H1 (cell line): ENCODE measurements at regions not wholly inside any gene's neighbourhood (a gene's known extent, or its start where the extent isn't known, plus 50 kb on each side); places are given as distances from the start of the nearest gene placed in this dataset.

Experiments used
- MAFK ChIP-seq: IDR thresholded peaks from 2 replicates; pipeline ENCODE4 v1.6.1; 2012; ENCODE audit warnings: low read depth, mild to moderate bottlenecking, improper control_type of control experiment, low read length
- TF ChIP-seq, protein P1 (sequence below): fragments of 300-600 bp; sonication (generic); IDR thresholded peaks from 2 replicates; pipeline ENCODE4 v1.7.1; 2012; ENCODE audit warnings: low read length, moderate library complexity, mild to moderate bottlenecking, inconsistent platforms; ENCODE audit not compliant: insufficient replicate concordance

DNA sequence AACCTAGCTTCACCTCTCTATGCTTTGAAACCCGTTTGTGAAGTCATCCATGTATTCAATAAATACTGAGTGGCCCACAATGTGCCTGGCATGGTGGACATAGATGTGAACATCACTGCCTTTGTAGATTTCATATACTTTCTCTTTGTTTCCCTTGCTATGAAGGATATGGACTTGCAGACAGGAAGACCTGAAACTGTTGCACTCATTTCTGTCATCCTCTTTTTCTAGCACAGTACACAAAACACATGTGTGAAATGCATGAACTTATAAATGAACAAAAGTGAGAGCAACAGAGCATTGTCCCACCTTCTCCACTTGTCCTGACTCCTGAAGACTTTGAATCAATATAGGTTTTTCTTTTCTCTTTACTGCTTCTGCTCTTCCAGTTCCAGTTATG, 249.4 kb upstream of the LINC00305 start (continued):
- TF ChIP-seq, protein P1, sequence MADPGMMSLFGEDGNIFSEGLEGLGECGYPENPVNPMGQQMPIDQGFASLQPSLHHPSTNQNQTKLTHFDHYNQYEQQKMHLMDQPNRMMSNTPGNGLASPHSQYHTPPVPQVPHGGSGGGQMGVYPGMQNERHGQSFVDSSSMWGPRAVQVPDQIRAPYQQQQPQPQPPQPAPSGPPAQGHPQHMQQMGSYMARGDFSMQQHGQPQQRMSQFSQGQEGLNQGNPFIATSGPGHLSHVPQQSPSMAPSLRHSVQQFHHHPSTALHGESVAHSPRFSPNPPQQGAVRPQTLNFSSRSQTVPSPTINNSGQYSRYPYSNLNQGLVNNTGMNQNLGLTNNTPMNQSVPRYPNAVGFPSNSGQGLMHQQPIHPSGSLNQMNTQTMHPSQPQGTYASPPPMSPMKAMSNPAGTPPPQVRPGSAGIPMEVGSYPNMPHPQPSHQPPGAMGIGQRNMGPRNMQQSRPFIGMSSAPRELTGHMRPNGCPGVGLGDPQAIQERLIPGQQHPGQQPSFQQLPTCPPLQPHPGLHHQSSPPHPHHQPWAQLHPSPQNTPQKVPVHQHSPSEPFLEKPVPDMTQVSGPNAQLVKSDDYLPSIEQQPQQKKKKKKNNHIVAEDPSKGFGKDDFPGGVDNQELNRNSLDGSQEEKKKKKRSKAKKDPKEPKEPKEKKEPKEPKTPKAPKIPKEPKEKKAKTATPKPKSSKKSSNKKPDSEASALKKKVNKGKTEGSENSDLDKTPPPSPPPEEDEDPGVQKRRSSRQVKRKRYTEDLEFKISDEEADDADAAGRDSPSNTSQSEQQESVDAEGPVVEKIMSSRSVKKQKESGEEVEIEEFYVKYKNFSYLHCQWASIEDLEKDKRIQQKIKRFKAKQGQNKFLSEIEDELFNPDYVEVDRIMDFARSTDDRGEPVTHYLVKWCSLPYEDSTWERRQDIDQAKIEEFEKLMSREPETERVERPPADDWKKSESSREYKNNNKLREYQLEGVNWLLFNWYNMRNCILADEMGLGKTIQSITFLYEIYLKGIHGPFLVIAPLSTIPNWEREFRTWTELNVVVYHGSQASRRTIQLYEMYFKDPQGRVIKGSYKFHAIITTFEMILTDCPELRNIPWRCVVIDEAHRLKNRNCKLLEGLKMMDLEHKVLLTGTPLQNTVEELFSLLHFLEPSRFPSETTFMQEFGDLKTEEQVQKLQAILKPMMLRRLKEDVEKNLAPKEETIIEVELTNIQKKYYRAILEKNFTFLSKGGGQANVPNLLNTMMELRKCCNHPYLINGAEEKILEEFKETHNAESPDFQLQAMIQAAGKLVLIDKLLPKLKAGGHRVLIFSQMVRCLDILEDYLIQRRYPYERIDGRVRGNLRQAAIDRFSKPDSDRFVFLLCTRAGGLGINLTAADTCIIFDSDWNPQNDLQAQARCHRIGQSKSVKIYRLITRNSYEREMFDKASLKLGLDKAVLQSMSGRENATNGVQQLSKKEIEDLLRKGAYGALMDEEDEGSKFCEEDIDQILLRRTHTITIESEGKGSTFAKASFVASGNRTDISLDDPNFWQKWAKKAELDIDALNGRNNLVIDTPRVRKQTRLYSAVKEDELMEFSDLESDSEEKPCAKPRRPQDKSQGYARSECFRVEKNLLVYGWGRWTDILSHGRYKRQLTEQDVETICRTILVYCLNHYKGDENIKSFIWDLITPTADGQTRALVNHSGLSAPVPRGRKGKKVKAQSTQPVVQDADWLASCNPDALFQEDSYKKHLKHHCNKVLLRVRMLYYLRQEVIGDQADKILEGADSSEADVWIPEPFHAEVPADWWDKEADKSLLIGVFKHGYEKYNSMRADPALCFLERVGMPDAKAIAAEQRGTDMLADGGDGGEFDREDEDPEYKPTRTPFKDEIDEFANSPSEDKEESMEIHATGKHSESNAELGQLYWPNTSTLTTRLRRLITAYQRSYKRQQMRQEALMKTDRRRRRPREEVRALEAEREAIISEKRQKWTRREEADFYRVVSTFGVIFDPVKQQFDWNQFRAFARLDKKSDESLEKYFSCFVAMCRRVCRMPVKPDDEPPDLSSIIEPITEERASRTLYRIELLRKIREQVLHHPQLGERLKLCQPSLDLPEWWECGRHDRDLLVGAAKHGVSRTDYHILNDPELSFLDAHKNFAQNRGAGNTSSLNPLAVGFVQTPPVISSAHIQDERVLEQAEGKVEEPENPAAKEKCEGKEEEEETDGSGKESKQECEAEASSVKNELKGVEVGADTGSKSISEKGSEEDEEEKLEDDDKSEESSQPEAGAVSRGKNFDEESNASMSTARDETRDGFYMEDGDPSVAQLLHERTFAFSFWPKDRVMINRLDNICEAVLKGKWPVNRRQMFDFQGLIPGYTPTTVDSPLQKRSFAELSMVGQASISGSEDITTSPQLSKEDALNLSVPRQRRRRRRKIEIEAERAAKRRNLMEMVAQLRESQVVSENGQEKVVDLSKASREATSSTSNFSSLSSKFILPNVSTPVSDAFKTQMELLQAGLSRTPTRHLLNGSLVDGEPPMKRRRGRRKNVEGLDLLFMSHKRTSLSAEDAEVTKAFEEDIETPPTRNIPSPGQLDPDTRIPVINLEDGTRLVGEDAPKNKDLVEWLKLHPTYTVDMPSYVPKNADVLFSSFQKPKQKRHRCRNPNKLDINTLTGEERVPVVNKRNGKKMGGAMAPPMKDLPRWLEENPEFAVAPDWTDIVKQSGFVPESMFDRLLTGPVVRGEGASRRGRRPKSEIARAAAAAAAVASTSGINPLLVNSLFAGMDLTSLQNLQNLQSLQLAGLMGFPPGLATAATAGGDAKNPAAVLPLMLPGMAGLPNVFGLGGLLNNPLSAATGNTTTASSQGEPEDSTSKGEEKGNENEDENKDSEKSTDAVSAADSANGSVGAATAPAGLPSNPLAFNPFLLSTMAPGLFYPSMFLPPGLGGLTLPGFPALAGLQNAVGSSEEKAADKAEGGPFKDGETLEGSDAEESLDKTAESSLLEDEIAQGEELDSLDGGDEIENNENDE = no peak
- no peak for TF ChIP-seq MAFK
